Loucy (cell line): ENCODE measurements at regions not wholly inside any gene's neighbourhood (a gene's known extent, or its start where the extent isn't known, plus 50 kb on each side); places are given as distances from the start of the nearest gene placed in this dataset.

Experiments
- EZH2phosphoT487 ChIP-seq: fragments of 200-600 bp; IDR thresholded peaks from 2 replicates; pipeline ENCODE4 v1.6.1; 2018; ENCODE audit warnings: antibody characterized with exemption, mild to moderate bottlenecking, moderate library complexity, borderline replicate concordance
- TF ChIP-seq, protein P1 (sequence below): fragments of 200-600 bp; sonication (generic); conservative IDR thresholded peaks from 2 replicates; pipeline ENCODE4 v1.5.1; 2014; ENCODE audit warnings: mild to moderate bottlenecking, antibody characterized with exemption, low read length

DNA sequence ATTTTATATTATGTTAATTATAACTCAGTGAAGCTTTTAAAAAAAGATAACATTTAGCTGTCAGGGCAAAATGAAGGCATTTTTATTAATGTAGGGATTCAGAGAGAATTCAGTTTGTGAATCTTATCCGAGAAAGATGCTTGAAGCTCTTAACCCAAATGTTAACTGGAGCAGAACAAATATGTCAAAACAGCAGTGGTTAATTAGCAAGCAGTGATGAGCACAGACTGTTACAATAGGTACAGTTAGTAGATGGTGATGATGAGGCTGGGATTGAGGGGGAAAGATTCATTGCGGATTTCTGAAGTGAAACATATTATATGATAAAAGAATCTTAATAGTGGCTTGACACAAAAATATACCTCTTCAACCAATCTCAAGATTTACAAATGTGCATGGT lies 356.7 kb downstream of the DIRAS2 start:
- TF ChIP-seq, protein P1, sequence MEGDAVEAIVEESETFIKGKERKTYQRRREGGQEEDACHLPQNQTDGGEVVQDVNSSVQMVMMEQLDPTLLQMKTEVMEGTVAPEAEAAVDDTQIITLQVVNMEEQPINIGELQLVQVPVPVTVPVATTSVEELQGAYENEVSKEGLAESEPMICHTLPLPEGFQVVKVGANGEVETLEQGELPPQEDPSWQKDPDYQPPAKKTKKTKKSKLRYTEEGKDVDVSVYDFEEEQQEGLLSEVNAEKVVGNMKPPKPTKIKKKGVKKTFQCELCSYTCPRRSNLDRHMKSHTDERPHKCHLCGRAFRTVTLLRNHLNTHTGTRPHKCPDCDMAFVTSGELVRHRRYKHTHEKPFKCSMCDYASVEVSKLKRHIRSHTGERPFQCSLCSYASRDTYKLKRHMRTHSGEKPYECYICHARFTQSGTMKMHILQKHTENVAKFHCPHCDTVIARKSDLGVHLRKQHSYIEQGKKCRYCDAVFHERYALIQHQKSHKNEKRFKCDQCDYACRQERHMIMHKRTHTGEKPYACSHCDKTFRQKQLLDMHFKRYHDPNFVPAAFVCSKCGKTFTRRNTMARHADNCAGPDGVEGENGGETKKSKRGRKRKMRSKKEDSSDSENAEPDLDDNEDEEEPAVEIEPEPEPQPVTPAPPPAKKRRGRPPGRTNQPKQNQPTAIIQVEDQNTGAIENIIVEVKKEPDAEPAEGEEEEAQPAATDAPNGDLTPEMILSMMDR: no peak
- no peak for TF ChIP-seq EZH2phosphoT487
